ENCODE measurements at regions not wholly inside any gene's neighbourhood (a gene's known extent, or its start where the extent isn't known, plus 50 kb on each side); places are given as distances from the start of the nearest gene placed in this dataset.
"Not testable (repeated sequence)": the region's sequence is repeated elsewhere in the genome, so short reads cannot be mapped to it uniquely, and the experiment has no call there.

GRCh38 chr16:33680791-33681190 lies 221.4 kb downstream of the TP53TG3F start:
- not testable (repeated sequence) for H2AFZ ChIP-seq (ENCODE audit: low read length); DNase-seq; H3K79me2 ChIP-seq (ENCODE audit: low read length); H3K9ac ChIP-seq (ENCODE audit: low read length); H3K9me2 ChIP-seq (replicated peaks; ENCODE audit: insufficient read depth, low read length); H3F3A ChIP-seq (ENCODE audit: insufficient read depth, low read length); H3K9me3 ChIP-seq (replicated peaks; ENCODE audit: insufficient read depth, low read length); H3K27me3 ChIP-seq (replicated peaks; ENCODE audit: insufficient read depth, low read length); H3K36me3 ChIP-seq (replicated peaks; ENCODE audit: insufficient read depth, low read length); H3K4me2 ChIP-seq (ENCODE audit: low read depth, low read length); H3K4me1 ChIP-seq (ENCODE audit: low read length); H3K4me3 ChIP-seq (ENCODE audit: low read length); H4K20me1 ChIP-seq (ENCODE audit: insufficient read depth, low read length); H3K27ac ChIP-seq (ENCODE audit: low read length)

- not testable (repeated sequence) for H3F3A ChIP-seq (ENCODE audit: insufficient read depth, low read length); H3K4me2 ChIP-seq (ENCODE audit: low read depth, low read length); H3K4me1 ChIP-seq (ENCODE audit: low read length); H3K36me3 ChIP-seq (replicated peaks; ENCODE audit: insufficient read depth, low read length); DNase-seq; H4K20me1 ChIP-seq (ENCODE audit: insufficient read depth, low read length); H3K27ac ChIP-seq (ENCODE audit: low read length); H3K27me3 ChIP-seq (replicated peaks; ENCODE audit: insufficient read depth, low read length); H3K9ac ChIP-seq (ENCODE audit: low read length); H3K9me2 ChIP-seq (replicated peaks; ENCODE audit: insufficient read depth, low read length); H3K79me2 ChIP-seq (ENCODE audit: low read length); H3K4me3 ChIP-seq (ENCODE audit: low read length); H2AFZ ChIP-seq (ENCODE audit: low read length); H3K9me3 ChIP-seq (replicated peaks; ENCODE audit: insufficient read depth, low read length)
Measured at GRCh38 chr16:33700320-33700719, 240.9 kb downstream of the TP53TG3F start.

GRCh38 chr16:33706845-33707590 lies 247.6 kb downstream of the TP53TG3F start:
- H3K9ac ChIP-seq (ENCODE audit: low read length); H3K4me3 ChIP-seq (ENCODE audit: low read length); H3K4me2 ChIP-seq (ENCODE audit: low read depth, low read length): not testable (repeated sequence)

GRCh38 chr16:33707591-33707934 lies 248.2 kb downstream of the TP53TG3F start:
- H3K4me3 ChIP-seq (ENCODE audit: low read length); H3K4me2 ChIP-seq (ENCODE audit: low read depth, low read length); H3K27me3 ChIP-seq (replicated peaks; ENCODE audit: insufficient read depth, low read length); H3K9me3 ChIP-seq (replicated peaks; ENCODE audit: insufficient read depth, low read length); H3K4me1 ChIP-seq (ENCODE audit: low read length); DNase-seq; H3K27ac ChIP-seq (ENCODE audit: low read length); H3K9me2 ChIP-seq (replicated peaks; ENCODE audit: insufficient read depth, low read length); H3F3A ChIP-seq (ENCODE audit: insufficient read depth, low read length); H3K79me2 ChIP-seq (ENCODE audit: low read length); H3K36me3 ChIP-seq (replicated peaks; ENCODE audit: insufficient read depth, low read length); H4K20me1 ChIP-seq (ENCODE audit: insufficient read depth, low read length); H3K9ac ChIP-seq (ENCODE audit: low read length); H2AFZ ChIP-seq (ENCODE audit: low read length): not testable (repeated sequence)

More at GRCh38 chr16:33706845-33707590, 247.6 kb downstream of the TP53TG3F start:
- not testable (repeated sequence) for H3F3A ChIP-seq (ENCODE audit: insufficient read depth, low read length); H3K27me3 ChIP-seq (replicated peaks; ENCODE audit: insufficient read depth, low read length); H4K20me1 ChIP-seq (ENCODE audit: insufficient read depth, low read length); H3K9me2 ChIP-seq (replicated peaks; ENCODE audit: insufficient read depth, low read length); H3K4me1 ChIP-seq (ENCODE audit: low read length); H3K27ac ChIP-seq (ENCODE audit: low read length); H3K9me3 ChIP-seq (replicated peaks; ENCODE audit: insufficient read depth, low read length); H2AFZ ChIP-seq (ENCODE audit: low read length); H3K79me2 ChIP-seq (ENCODE audit: low read length); H3K36me3 ChIP-seq (replicated peaks; ENCODE audit: insufficient read depth, low read length); DNase-seq

- not testable (repeated sequence) for DNase-seq; H3F3A ChIP-seq (ENCODE audit: insufficient read depth, low read length); H3K4me1 ChIP-seq (ENCODE audit: low read length); H3K4me2 ChIP-seq (ENCODE audit: low read depth, low read length); H2AFZ ChIP-seq (ENCODE audit: low read length); H3K9me2 ChIP-seq (replicated peaks; ENCODE audit: insufficient read depth, low read length); H3K27me3 ChIP-seq (replicated peaks; ENCODE audit: insufficient read depth, low read length); H3K27ac ChIP-seq (ENCODE audit: low read length); H3K36me3 ChIP-seq (replicated peaks; ENCODE audit: insufficient read depth, low read length); H3K4me3 ChIP-seq (ENCODE audit: low read length); H3K9ac ChIP-seq (ENCODE audit: low read length); H3K9me3 ChIP-seq (replicated peaks; ENCODE audit: insufficient read depth, low read length); H4K20me1 ChIP-seq (ENCODE audit: insufficient read depth, low read length); H3K79me2 ChIP-seq (ENCODE audit: low read length)
Measured at GRCh38 chr16:33709856-33710695, 250.7 kb downstream of the TP53TG3F start.

- H3K9ac ChIP-seq (ENCODE audit: low read length); H4K20me1 ChIP-seq (ENCODE audit: insufficient read depth, low read length); H3F3A ChIP-seq (ENCODE audit: insufficient read depth, low read length); H3K4me2 ChIP-seq (ENCODE audit: low read depth, low read length); DNase-seq; H2AFZ ChIP-seq (ENCODE audit: low read length); H3K9me2 ChIP-seq (replicated peaks; ENCODE audit: insufficient read depth, low read length); H3K36me3 ChIP-seq (replicated peaks; ENCODE audit: insufficient read depth, low read length); H3K79me2 ChIP-seq (ENCODE audit: low read length); H3K9me3 ChIP-seq (replicated peaks; ENCODE audit: insufficient read depth, low read length); H3K4me1 ChIP-seq (ENCODE audit: low read length); H3K27ac ChIP-seq (ENCODE audit: low read length); H3K4me3 ChIP-seq (ENCODE audit: low read length); H3K27me3 ChIP-seq (replicated peaks; ENCODE audit: insufficient read depth, low read length): not testable (repeated sequence)
Measured at GRCh38 chr16:33710696-33711087, 251.3 kb downstream of the TP53TG3F start.

- not testable (repeated sequence) for H3K9me2 ChIP-seq (replicated peaks; ENCODE audit: insufficient read depth, low read length); H2AFZ ChIP-seq (ENCODE audit: low read length); H3K4me2 ChIP-seq (ENCODE audit: low read depth, low read length); H3F3A ChIP-seq (ENCODE audit: insufficient read depth, low read length); H3K9me3 ChIP-seq (replicated peaks; ENCODE audit: insufficient read depth, low read length); H3K9ac ChIP-seq (ENCODE audit: low read length); H3K27me3 ChIP-seq (replicated peaks; ENCODE audit: insufficient read depth, low read length); H3K4me3 ChIP-seq (ENCODE audit: low read length); H3K4me1 ChIP-seq (ENCODE audit: low read length); H4K20me1 ChIP-seq (ENCODE audit: insufficient read depth, low read length); DNase-seq; H3K27ac ChIP-seq (ENCODE audit: low read length); H3K36me3 ChIP-seq (replicated peaks; ENCODE audit: insufficient read depth, low read length); H3K79me2 ChIP-seq (ENCODE audit: low read length)
Measured at GRCh38 chr16:33711616-33712015, 252.2 kb downstream of the TP53TG3F start.

GRCh38 chr16:33712308-33712707 lies 252.9 kb downstream of the TP53TG3F start:
- DNase-seq; H3K27me3 ChIP-seq (replicated peaks; ENCODE audit: insufficient read depth, low read length); H3K4me3 ChIP-seq (ENCODE audit: low read length); H3K9ac ChIP-seq (ENCODE audit: low read length); H2AFZ ChIP-seq (ENCODE audit: low read length); H3F3A ChIP-seq (ENCODE audit: insufficient read depth, low read length); H3K27ac ChIP-seq (ENCODE audit: low read length); H3K9me2 ChIP-seq (replicated peaks; ENCODE audit: insufficient read depth, low read length); H3K9me3 ChIP-seq (replicated peaks; ENCODE audit: insufficient read depth, low read length); H4K20me1 ChIP-seq (ENCODE audit: insufficient read depth, low read length); H3K36me3 ChIP-seq (replicated peaks; ENCODE audit: insufficient read depth, low read length); H3K4me2 ChIP-seq (ENCODE audit: low read depth, low read length); H3K79me2 ChIP-seq (ENCODE audit: low read length); H3K4me1 ChIP-seq (ENCODE audit: low read length): not testable (repeated sequence)

All from MM.1S (cell line).